GM18502 (cell line): ENCODE measurements at regions not wholly inside any gene's neighbourhood (a gene's known extent, or its start where the extent isn't known, plus 50 kb on each side); places are given as distances from the start of the nearest gene placed in this dataset.
"Not testable (repeated sequence)": the region's sequence is repeated elsewhere in the genome, so short reads cannot be mapped to it uniquely, and the experiment has no call there.

ENCODE experiments used
- ATAC-seq: cut with Tn5 transposase; IDR thresholded peaks from one replicate; pipeline ENCODE4 v1.9.1; 2021; ENCODE audit warnings: mild to moderate bottlenecking; ENCODE audit not compliant: unreplicated experiment, poor library complexity

DNA sequence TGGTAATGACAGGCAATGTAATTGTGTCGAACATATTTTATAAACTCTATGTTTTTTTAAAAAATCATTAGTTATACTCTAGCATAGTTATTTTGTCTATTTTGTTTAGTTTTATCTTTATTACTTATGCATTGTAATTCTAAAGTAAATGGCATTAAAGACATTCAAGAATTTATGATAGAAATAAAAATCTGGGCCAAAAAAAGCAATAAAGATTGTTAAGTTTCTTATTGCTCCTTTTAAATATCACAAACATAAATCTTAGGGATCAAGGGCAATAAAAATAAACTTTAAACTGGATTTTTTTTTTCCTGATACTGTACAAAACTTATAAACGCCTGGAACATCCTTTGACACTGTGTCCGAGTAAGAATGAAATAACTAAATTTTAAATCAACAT, 931.5 kb upstream of the EYS start:
- ATAC-seq = no peak

DNA sequence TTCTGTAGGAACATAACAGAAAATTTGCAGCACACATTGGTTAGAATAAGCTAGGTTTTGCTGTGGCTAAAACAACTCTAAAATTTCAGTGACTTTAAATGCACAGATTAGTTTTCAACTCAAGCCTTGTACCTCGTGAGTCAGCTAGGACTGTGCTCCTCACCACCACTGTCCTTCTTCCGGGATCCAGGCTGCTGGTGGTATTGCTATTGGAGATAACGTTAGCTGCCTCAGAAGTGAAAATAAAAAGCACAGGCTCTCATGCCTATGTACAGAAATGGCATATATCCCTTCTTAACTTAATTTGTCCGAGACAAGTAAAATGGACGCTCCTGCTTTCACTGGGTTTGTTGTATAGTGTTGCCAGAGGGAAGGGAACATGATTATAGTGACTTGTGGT, 931.1 kb upstream of the EYS start:
- no peak for ATAC-seq

GRCh38 chr6:66628917-66629316, 921.9 kb upstream of the EYS start:
- no peak for ATAC-seq

GRCh38 chr6:66623050-66623449, 916.0 kb upstream of the EYS start:
- ATAC-seq = no peak

- no peak for ATAC-seq
Measured at GRCh38 chr6:66605971-66606370, 898.9 kb upstream of the EYS start.

DNA sequence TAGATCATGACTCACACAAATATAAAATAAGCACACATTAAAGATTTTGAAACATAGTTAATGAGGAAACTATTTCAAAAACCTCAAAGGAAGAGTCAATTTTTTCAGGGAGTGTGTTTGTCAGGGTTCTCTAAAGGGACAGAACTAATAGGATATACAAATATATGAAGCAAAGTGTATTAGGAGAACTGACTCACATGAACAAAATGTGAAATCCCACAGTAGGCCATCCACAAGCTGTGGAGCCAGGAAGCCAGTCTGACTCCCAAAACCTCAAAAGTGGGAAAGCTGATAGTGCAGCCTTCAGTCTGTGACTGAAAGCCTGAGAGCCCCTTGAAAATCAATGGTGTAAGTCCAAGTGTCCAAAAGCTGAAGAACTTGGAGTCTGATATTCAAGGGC, 898.0 kb upstream of the EYS start:
- ATAC-seq = no peak

DNA sequence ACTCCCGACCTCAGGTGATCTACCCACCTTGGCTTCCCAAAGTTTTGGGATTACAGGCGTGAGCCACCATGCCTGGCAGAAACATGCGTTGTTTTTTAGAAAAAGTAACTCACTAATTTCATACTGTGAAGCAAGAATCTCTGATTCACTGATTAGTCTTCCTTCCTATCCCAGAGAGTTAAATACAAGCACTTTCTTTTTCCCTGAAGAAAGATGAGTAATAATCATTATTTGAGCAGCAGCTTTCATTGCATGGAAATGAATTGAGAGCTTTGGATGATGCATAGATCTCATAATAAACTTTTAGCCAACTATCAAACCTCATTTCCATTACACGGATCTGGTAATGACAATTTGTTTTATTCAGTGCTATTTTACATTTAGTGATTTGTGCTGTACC, 892.5 kb upstream of the EYS start:
- no peak for ATAC-seq

DNA sequence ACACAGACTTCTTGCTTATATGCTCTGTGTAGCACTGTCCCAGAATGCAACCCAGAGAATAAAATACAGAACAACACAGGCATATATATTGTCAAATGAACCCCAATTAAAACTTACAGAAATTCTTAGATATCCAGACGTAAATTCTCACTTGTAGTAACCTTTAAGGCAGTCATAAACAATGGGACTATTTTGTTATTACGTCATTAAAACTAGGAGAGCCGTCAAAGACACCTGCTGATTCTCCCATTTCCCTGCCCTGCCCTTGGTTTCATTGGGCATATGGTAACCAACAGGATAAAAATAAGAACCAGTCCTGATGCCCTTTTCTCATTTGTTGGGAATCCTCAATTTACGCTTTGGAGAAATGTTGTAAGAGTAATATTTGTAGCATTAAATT, 871.3 kb upstream of the EYS start:
- ATAC-seq = no peak

DNA sequence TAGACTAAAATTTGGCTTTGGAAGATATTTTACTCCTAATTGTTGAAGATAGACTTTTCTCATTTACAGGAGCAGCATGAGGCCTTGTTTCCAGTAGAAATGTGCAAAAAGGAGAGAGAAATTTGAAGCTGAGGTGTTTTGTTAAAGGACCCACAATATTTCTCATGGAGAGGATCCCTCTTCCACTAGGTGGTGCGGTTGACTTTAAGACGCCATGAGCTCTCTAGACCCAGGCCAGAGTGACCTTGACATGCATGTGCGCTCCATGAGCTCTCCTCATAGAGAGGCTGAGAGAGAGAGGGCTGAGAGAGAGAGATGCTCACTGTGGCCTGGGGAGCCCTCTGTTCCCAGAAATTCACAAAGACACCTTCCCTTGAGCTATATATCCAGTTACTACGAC, 861.2 kb upstream of the EYS start:
- ATAC-seq = no peak

- no peak for ATAC-seq
Measured at GRCh38 chr6:66561479-66561878, 854.5 kb upstream of the EYS start.

- ATAC-seq = no peak
Measured at GRCh38 chr6:66558189-66558588, 851.2 kb upstream of the EYS start.

DNA sequence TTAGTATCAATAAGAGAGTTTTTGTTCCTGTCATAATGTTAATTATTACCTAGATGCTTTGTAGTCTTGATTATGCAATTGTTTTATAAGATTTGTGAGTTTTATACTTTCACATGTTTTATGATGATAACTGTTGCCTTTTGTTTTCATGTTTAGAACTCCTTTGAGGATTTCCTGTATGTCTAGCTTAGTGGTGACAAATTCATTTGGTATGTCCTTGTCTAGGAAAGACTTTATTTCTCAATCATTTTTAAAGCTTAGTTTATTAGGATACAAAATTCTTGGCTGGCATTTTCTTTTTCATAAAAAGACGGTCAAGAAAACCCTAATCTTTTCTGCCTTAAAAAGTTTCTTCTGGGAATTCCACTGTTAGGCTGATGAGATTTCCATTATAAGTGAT, 849.9 kb upstream of the EYS start:
- ATAC-seq = no peak

DNA sequence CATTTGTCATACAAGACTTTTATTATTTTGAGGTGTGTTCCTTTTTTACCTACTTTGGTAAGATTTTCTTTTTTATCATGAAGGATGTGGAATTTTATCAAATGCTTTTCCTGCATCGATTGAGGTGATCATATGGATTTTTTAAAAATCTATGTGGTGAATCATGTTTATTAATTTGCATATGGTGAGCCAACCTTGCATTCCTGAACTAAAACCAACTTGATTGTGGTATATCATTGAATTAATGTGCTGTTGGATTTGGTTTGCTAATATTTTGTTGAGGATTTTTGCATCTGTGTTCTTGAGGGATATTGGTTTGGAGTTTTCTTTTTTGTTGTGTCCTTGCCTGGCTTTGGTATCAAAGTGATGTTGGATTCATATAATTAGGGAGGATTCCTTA, 848.1 kb upstream of the EYS start:
- no peak for ATAC-seq

- ATAC-seq = no peak
Measured at GRCh38 chr6:66553441-66553840, 846.4 kb upstream of the EYS start.

DNA sequence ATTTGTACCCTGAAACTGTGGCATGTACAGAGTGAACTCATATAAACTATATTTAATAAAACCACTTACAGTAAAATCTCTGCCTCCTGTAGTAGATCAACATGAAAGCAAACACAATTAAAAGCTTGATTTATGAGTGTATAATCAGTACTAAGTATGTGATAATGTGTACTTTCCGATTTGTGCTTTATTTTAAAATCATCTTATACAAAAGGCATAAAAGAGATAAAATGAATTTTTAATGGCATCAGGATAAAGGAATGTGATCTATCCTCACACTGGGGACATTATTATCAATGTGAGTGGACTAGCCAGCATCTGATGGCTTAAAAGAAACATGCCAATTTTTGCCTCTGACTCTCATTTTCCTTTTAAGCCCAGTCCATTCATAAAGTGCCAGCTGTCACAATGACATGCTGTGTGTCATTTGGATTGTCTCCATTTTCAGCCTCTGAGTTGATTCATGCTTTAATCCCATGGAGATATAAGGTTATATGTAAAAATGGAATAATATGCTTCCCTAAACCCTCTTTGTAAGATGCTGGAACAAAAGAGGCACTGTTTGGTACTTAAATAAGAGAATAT, 831.6 kb upstream of the EYS start:
- no peak for ATAC-seq

DNA sequence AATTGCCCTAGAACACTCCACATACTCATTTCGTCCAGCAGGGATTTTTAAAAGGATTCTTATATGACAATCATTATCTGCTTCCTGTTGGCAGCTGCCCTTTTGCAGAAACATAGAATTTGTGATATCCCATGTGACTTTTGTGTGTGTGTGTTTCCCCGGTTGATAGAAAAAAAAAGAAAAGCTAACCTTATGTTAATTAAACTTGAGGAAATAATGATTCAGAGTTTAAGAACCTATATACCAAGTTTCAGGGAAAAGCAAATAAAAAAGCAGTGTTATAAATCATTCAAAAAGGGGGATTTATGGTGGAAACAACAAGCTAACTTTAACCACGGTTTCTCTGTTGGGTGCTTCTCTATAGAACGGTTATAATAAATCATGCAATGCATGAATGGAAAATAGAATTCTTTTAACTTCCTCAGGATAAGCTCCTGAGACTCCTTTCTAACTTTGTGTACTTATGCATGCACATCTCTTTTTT, 826.9 kb upstream of the EYS start:
- ATAC-seq = no peak

GRCh38 chr6:66526061-66526460, 819.0 kb upstream of the EYS start:
- no peak for ATAC-seq

GRCh38 chr6:66522864-66523263, 815.8 kb upstream of the EYS start:
- no peak for ATAC-seq

- ATAC-seq = no peak
Measured at GRCh38 chr6:66516377-66516776, 809.4 kb upstream of the EYS start.

DNA sequence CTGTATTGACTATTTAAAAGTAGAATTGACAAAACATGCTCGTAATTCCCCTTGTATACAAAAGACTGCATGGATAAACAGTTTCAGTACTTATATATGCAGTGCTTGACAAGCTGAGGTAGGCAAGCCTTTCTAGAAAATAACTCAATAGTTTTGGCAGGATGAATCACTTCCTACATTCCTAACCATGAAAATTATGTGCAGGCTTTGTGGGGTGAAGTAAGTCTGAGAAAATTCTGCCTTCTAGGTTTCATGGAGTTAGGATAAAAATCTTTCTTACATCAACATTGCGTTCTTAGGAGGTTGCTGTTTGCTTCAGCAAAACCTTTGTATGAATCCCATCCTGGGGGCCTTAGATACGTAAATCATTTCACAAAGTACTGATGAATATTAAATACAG, 801.4 kb upstream of the EYS start:
- ATAC-seq = no peak

GRCh38 chr6:66499851-66500250, 792.8 kb upstream of the EYS start:
- no peak for ATAC-seq

DNA sequence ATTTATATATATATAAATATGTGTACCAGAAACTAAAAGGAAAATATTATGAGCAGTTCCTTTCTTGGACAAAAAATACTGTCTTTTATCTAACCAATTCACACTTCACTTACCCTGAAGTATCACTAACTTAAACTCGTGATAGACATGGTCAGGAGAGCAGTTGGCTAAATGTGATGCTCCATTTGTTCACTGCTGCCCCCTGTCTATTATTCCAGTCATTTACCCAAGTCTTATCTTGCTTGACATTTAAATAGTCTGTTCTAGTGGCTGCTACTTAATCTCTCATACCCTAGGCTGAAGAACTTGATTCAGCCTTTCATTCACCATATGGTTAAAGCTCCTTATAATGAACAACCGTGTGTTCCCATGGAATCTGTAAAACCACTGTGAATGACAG, 789.6 kb upstream of the EYS start:
- ATAC-seq = no peak

DNA sequence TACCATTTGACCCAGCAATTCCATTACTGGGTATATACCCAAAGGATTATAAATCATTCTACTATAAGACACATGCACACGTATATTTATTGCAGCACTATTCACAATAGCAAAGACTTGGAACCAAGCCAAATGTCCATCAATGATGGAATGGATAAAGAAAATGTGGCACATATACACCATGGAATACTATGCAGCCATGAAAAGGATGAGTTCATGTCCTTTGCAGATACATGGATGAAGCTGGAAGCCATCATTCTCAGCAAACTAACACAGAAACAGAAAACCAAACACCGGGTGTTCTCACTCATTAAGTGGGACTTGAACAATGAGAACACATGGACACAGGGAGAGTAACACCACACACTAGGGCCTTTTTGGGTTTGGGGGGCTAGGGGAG, 787.6 kb upstream of the EYS start:
- not testable (repeated sequence) for ATAC-seq
